GM12874 (cell line): ENCODE measurements at regions not wholly inside any gene's neighbourhood (a gene's known extent, or its start where the extent isn't known, plus 50 kb on each side); places are given as distances from the start of the nearest gene placed in this dataset.

Experiments
- CTCF ChIP-seq: IDR thresholded peaks from 2 replicates; pipeline ENCODE4 v1.5.1; 2011; ENCODE audit warnings: low read depth, mild to moderate bottlenecking, control low read depth, low read length, moderate library complexity; ENCODE audit not compliant: insufficient read depth

- TF ChIP-seq CTCF = no peak
Observed at GRCh38 chr7:8906396-8907075, 473.1 kb downstream of the NXPH1 start.

GRCh38 chr7:8908889-8909288, 475.5 kb downstream of the NXPH1 start:
- TF ChIP-seq CTCF = no peak

DNA sequence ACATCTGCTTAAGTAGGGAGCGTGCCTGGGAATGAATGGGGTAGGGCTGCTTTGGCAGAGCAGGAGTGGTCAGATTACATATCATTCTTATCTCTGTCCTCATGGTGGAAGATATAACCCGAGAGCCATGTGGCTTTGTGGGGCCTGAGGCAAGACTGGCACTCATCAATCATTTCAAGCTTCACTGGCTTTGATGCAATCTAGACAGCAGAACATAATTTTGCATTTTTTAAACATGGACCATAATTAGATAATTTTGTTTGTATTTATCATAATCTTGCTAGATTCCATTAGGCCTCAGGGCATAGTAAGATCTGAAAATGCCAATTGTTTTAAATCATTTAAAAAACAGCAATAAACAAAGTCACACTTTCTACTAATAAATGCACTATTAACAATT, 480.3 kb downstream of the NXPH1 start:
- no peak for TF ChIP-seq CTCF

- TF ChIP-seq CTCF = no peak
Observed at GRCh38 chr7:8921807-8922206, 488.4 kb downstream of the NXPH1 start.

- TF ChIP-seq CTCF = no peak
Observed at GRCh38 chr7:8922726-8923125, 489.3 kb downstream of the NXPH1 start.

DNA sequence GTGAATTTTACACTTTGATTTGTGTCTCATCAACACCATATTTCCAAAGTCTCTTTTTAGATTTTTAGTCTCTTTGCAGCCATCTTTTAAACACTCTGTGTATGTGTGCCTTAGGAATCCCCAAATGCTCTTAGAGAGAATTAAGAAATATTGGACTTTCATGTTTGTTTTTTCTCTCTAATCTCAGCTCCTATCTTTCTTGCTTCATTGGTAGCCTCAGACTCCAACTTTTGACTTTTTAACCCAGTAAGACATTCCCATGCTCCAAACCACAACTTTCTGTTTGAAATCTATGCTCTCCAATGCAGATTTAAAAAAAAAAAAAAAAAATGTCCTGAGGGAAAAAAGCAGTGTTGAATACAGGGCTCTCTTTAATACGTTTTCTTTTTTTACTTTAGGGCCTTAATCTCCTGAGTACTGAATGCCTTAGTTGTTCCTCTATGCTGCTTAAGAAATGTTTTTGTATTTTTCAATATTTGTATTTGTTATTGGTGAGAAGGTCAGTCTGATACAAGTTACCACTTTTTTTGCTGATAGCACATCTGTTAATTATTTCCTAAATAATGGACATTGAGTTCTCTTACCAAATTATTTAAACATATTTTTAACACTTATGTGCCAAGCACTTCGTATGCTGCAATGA, 489.9 kb downstream of the NXPH1 start:
- no peak for TF ChIP-seq CTCF

DNA sequence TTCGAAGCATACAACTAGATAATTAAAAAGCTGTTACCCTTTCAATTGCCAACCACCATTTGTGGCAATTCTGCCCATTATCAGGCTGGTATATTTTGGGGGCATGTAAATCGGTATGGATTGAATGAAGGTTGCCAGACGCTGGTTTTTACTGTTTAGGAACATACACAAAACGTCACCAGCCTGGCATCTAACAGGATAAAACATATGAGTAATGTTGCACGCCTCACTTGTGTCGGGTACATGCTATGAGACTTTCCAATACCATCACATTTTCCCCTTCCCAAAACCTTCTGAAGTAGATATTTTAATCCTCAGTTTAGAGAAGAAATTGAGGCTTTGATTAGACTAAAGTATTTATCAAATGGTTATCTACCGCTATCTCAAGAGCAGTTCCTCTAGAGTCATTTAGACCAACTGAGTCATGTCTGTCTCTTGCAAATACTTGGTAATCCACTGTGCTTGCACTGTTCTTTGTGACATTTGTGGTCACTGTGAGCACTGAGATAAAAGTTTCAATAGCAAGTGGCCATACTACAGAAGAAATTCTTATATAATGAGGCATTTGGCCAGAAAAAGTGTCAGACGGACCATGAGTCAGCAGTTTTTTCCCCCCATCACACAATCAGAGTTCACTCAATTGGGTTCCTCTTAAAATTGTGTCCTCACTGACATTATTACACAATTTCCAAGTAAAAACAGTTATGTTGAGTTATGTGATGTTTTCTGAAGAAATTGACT, 498.7 kb downstream of the NXPH1 start:
- TF ChIP-seq CTCF = no peak
